ENCODE measurements at regions not wholly inside any gene's neighbourhood (a gene's known extent, or its start where the extent isn't known, plus 50 kb on each side); places are given as distances from the start of the nearest gene placed in this dataset.

GRCh38 chr3:162847511-162847910, 1350.9 kb downstream of the OTOL1 start:
- Histone ChIP-seq H3K4me3 (ENCODE audit: low read depth, low read length) (no peak overlapping the region), H3K4me1 (ENCODE audit: insufficient read depth) (no peaks in the 10 kb centered on the region), H3K27ac (ENCODE audit: low read depth) (no peak overlapping the region), H3K36me3 (ENCODE audit: insufficient read depth) (no peaks in the 10 kb centered on the region)
- DNase-seq (ENCODE audit: extremely low spot score), result no peak

- Histone ChIP-seq H3K4me1 (ENCODE audit: insufficient read depth) (no peaks in the 10 kb centered on the region), H3K4me3 (ENCODE audit: low read depth, low read length) (no peak overlapping the region), H3K27ac (ENCODE audit: low read depth) (no peak overlapping the region), H3K36me3 (ENCODE audit: insufficient read depth) (no peaks in the 10 kb centered on the region)
- WGBS, result 91% methylated on average over 1 of the region's 1 CpG
- no peak for DNase-seq (ENCODE audit: extremely low spot score)
Observed at GRCh38 chr3:162863579-162863978, 1367.0 kb downstream of the OTOL1 start.

- Histone ChIP-seq H3K36me3 (ENCODE audit: insufficient read depth) (no peaks in the 10 kb centered on the region), H3K4me1 (ENCODE audit: insufficient read depth) (no peaks in the 10 kb centered on the region), H3K4me3 (ENCODE audit: low read depth, low read length) (no peak overlapping the region), H3K27ac (ENCODE audit: low read depth) (no peak overlapping the region)
- WGBS, result 17% methylated on average over 1 of the region's 1 CpG
- no peak for DNase-seq (ENCODE audit: extremely low spot score)
Observed at GRCh38 chr3:162865466-162865865, 1368.9 kb downstream of the OTOL1 start.

- Histone ChIP-seq H3K4me1 (ENCODE audit: insufficient read depth) (no peaks in the 10 kb centered on the region), H3K27ac (ENCODE audit: low read depth) (no peak overlapping the region), H3K4me3 (ENCODE audit: low read depth, low read length) (no peak overlapping the region), H3K36me3 (ENCODE audit: insufficient read depth) (no peaks in the 10 kb centered on the region)
- no peak for DNase-seq (ENCODE audit: extremely low spot score)
- 53% methylated on average over 1 of the region's 1 CpG for WGBS
Observed at GRCh38 chr3:162879021-162879562, 1382.5 kb downstream of the OTOL1 start.

- no peak overlapping the region for H3K27ac ChIP-seq (ENCODE audit: low read depth)
- DNase-seq (ENCODE audit: extremely low spot score), result no peak
- no peak overlapping the region for H3K4me3 ChIP-seq (ENCODE audit: low read depth, low read length)
- H3K36me3 ChIP-seq (ENCODE audit: insufficient read depth), result no peaks in the 10 kb centered on the region
- WGBS, result 82% methylated on average over 2 of the region's 2 CpGs
- H3K4me1 ChIP-seq (ENCODE audit: insufficient read depth), result no peaks in the 10 kb centered on the region
Observed at GRCh38 chr3:162884373-162884772, 1387.8 kb downstream of the OTOL1 start.

GRCh38 chr3:162892921-162893793, 1396.5 kb downstream of the OTOL1 start:
- no peaks in the 10 kb centered on the region for H3K4me1 ChIP-seq (ENCODE audit: insufficient read depth)
- no peaks in the 10 kb centered on the region for H3K36me3 ChIP-seq (ENCODE audit: insufficient read depth)
- DNase-seq (ENCODE audit: extremely low spot score), result no peak
- WGBS, result 69% methylated on average over 6 of the region's 6 CpGs
- H3K27ac ChIP-seq (ENCODE audit: low read depth), result no peak overlapping the region
- no peak overlapping the region for H3K4me3 ChIP-seq (ENCODE audit: low read depth, low read length)

- H3K4me1 ChIP-seq (ENCODE audit: insufficient read depth), result no peaks in the 10 kb centered on the region
- H3K36me3 ChIP-seq (ENCODE audit: insufficient read depth), result no peaks in the 10 kb centered on the region
- H3K4me3 ChIP-seq (ENCODE audit: low read depth, low read length), result no peak overlapping the region
- H3K27ac ChIP-seq (ENCODE audit: low read depth), result no peak overlapping the region
- no peak for DNase-seq (ENCODE audit: extremely low spot score)
Observed at GRCh38 chr3:162897291-162897690, 1400.7 kb downstream of the OTOL1 start.

- Histone ChIP-seq H3K4me3 (ENCODE audit: low read depth, low read length) (no peak overlapping the region), H3K4me1 (ENCODE audit: insufficient read depth) (no peaks in the 10 kb centered on the region), H3K36me3 (ENCODE audit: insufficient read depth) (no peaks in the 10 kb centered on the region), H3K27ac (ENCODE audit: low read depth) (no peak overlapping the region)
- no peak for DNase-seq (ENCODE audit: extremely low spot score)
- WGBS, result 85% methylated on average over 2 of the region's 2 CpGs
Observed at GRCh38 chr3:162932503-162932902, 1435.9 kb downstream of the OTOL1 start.

GRCh38 chr3:162933656-162934055, 1437.0 kb downstream of the OTOL1 start:
- H3K27ac ChIP-seq (ENCODE audit: low read depth), result no peak overlapping the region
- 49% methylated on average over 2 of the region's 2 CpGs for WGBS

GRCh38 chr3:162936706-162937105, 1440.1 kb downstream of the OTOL1 start:
- no peaks in the 10 kb centered on the region for H3K36me3 ChIP-seq (ENCODE audit: insufficient read depth)
- DNase-seq (ENCODE audit: extremely low spot score), result no peak
- H3K27ac ChIP-seq (ENCODE audit: low read depth), result no peak overlapping the region
- no peaks in the 10 kb centered on the region for H3K4me1 ChIP-seq (ENCODE audit: insufficient read depth)
- no peak overlapping the region for H3K4me3 ChIP-seq (ENCODE audit: low read depth, low read length)

More at GRCh38 chr3:162933656-162934055, 1437.0 kb downstream of the OTOL1 start:
- H3K4me1 ChIP-seq (ENCODE audit: insufficient read depth), result no peaks in the 10 kb centered on the region
- no peak overlapping the region for H3K4me3 ChIP-seq (ENCODE audit: low read depth, low read length)
- no peaks in the 10 kb centered on the region for H3K36me3 ChIP-seq (ENCODE audit: insufficient read depth)
- no peak for DNase-seq (ENCODE audit: extremely low spot score)

- DNase-seq (ENCODE audit: extremely low spot score), result no peak
- 34% methylated on average over 2 of the region's 2 CpGs for WGBS
- no peak overlapping the region for H3K27ac ChIP-seq (ENCODE audit: low read depth)
- no peaks in the 10 kb centered on the region for H3K36me3 ChIP-seq (ENCODE audit: insufficient read depth)
- no peak overlapping the region for H3K4me3 ChIP-seq (ENCODE audit: low read depth, low read length)
- H3K4me1 ChIP-seq (ENCODE audit: insufficient read depth), result no peaks in the 10 kb centered on the region
Observed at GRCh38 chr3:162938083-162938482, 1441.5 kb downstream of the OTOL1 start.

GRCh38 chr3:162945626-162946025, 1449.0 kb downstream of the OTOL1 start:
- no peaks in the 10 kb centered on the region for H3K4me1 ChIP-seq (ENCODE audit: insufficient read depth)
- no peak overlapping the region for H3K27ac ChIP-seq (ENCODE audit: low read depth)
- DNase-seq (ENCODE audit: extremely low spot score), result no peak
- WGBS, result 46% methylated on average over 1 of the region's 1 CpG
- no peaks in the 10 kb centered on the region for H3K36me3 ChIP-seq (ENCODE audit: insufficient read depth)
- no peak overlapping the region for H3K4me3 ChIP-seq (ENCODE audit: low read depth, low read length)

- Histone ChIP-seq H3K27ac (ENCODE audit: low read depth) (no peak overlapping the region), H3K4me1 (ENCODE audit: insufficient read depth) (no peaks in the 10 kb centered on the region), H3K36me3 (ENCODE audit: insufficient read depth) (no peaks in the 10 kb centered on the region), H3K4me3 (ENCODE audit: low read depth, low read length) (no peak overlapping the region)
- no peak for DNase-seq (ENCODE audit: extremely low spot score)
Observed at GRCh38 chr3:162956711-162957110, 1460.1 kb downstream of the OTOL1 start.

- 84% methylated on average over 1 of the region's 1 CpG for WGBS
- DNase-seq (ENCODE audit: extremely low spot score), result no peak
Observed at GRCh38 chr3:162960269-162960668, 1463.7 kb downstream of the OTOL1 start.

More at GRCh38 chr3:162960269-162960668, 1463.7 kb downstream of the OTOL1 start:
- Histone ChIP-seq H3K4me1 (ENCODE audit: insufficient read depth) (no peaks in the 10 kb centered on the region), H3K36me3 (ENCODE audit: insufficient read depth) (no peaks in the 10 kb centered on the region), H3K4me3 (ENCODE audit: low read depth, low read length) (no peak overlapping the region), H3K27ac (ENCODE audit: low read depth) (no peak overlapping the region)
